Duodenal mucosa (tissue), 2 donors: ENCODE measurements at regions not wholly inside any gene's neighbourhood (a gene's known extent, or its start where the extent isn't known, plus 50 kb on each side); places are given as distances from the start of the nearest gene placed in this dataset.

Experiments used
- H3K27ac ChIP-seq: one replicate; pipeline ENCODE4 v1.7.0; 2013; ENCODE audit warnings: low read depth, low read length
- H3K27me3 ChIP-seq, 2 donors: one replicate each; pipeline ENCODE4 v1.7.0; 2013; ENCODE audit warnings: low read length in 2 of 2, control low read depth in 1 of 2; ENCODE audit not compliant: insufficient read depth in 2 of 2, control insufficient read depth in 1 of 2
- H3K36me3 ChIP-seq, 2 donors: one replicate each; pipeline ENCODE4 v1.7.0; 2013; ENCODE audit warnings: low read length in 2 of 2, control low read depth in 1 of 2; ENCODE audit not compliant: insufficient read depth in 2 of 2, control insufficient read depth in 1 of 2
- H3K4me1 ChIP-seq, 2 donors: one replicate each; pipeline ENCODE4 v1.7.0; 2013; ENCODE audit warnings: low read length in 2 of 2, control low read depth in 1 of 2; ENCODE audit not compliant: insufficient read depth in 2 of 2, control insufficient read depth in 1 of 2
- H3K4me3 ChIP-seq, 2 donors: one replicate each; pipeline ENCODE4 v1.7.0; 2013; ENCODE audit warnings: low read length in 2 of 2, low read depth in 1 of 2
- H3K9ac ChIP-seq, 2 donors: one replicate each; pipeline ENCODE4 v1.7.0; 2013; ENCODE audit warnings: low read length in 2 of 2, low read depth in 1 of 2
- H3K9me3 ChIP-seq, 2 donors: one replicate each; pipeline ENCODE4 v1.7.0; 2013; ENCODE audit warnings: low read length in 2 of 2, control low read depth in 1 of 2; ENCODE audit not compliant: control insufficient read depth in 1 of 2

DNA sequence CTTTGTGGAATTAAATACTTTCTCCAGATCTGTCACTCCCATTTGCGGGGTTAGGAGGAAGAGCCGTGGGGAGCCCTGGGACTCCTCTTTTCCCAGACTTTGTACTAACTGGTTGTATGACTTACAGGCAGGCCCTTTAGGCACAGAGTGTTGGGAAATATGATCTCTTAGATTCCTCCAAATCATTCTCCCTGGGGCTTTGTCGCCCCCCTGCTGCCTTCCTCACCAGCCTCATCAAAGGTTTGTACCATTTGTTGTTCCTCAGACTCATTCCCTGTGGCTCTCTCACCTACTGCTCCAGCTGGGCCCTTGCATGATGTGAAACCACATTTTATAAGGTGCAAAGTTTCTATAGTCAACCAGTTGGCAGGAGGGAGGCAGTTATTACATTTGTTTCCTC, 56.4 kb downstream of the CRYGS start:
- Histone ChIP-seq H3K4me3 (no peak overlapping the region), H3K36me3 (no peaks in the 10 kb centered on the region), H3K9ac (no peak overlapping the region), H3K27ac (no peak overlapping the region), H3K4me1 (peaks cover 0 to 7% of the 10 kb centered on the region in 2 donors), H3K27me3 (no peaks in the 10 kb centered on the region), H3K9me3 (no peaks in the 10 kb centered on the region)

DNA sequence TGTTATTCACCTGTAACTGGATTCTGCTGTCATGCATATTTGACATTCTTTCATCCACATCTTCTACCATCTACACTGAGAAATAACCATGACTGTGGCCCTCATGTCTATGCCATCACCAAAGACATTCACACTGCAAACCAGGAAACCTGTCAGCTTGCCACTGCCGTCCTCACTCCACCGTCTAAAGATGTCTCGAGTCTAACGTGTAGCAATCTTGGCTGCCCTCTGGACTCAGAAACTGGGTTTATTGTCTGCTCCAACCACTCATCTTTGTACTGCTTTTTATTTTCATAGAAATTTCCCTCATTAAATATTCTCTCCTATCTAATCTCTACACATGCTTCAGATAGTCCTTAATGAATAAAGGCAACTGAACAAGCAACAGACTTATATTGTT, 57.1 kb downstream of the CRYGS start:
- Histone ChIP-seq H3K4me1 (peaks cover 0 to 7% of the 10 kb centered on the region in 2 donors), H3K9ac (no peak overlapping the region), H3K9me3 (no peaks in the 10 kb centered on the region), H3K27me3 (no peaks in the 10 kb centered on the region), H3K27ac (no peak overlapping the region), H3K36me3 (no peaks in the 10 kb centered on the region), H3K4me3 (no peak overlapping the region)

DNA sequence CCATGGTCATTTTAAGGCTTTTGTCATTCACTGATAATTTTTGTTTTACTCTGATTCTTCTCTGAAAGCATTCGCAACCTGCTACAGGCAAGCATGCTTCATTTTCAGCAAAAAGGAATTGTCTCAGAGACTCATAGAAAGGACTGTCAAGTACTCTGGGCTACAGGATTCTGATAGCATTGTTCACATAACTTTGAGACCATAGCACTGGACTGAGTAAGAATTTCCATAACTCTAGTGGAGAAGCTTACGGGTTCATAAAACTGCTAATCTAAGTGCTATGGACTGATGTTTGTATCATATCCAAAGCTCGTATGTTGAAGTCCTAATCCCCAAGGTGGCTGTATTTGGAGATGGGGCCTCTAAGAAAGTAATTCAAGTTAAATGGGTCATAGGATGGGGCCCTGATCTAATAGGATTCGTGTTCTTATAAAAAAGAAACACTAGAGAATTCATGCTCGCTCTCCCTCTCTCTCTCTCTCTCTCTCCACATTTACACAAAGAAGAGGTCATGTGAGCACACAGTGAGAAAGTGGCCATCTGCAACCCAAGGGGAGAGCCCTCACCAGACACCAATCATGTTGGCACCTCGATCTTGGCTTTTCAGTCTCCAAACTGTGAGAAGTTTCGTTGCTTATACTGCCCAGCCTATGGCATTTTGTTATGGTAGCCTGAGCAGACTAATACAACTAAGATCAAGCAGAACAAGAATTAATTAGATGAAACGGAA, 60.4 kb downstream of the CRYGS start:
- Histone ChIP-seq H3K9me3 (no peaks in the 10 kb centered on the region), H3K36me3 (no peaks in the 10 kb centered on the region)

DNA sequence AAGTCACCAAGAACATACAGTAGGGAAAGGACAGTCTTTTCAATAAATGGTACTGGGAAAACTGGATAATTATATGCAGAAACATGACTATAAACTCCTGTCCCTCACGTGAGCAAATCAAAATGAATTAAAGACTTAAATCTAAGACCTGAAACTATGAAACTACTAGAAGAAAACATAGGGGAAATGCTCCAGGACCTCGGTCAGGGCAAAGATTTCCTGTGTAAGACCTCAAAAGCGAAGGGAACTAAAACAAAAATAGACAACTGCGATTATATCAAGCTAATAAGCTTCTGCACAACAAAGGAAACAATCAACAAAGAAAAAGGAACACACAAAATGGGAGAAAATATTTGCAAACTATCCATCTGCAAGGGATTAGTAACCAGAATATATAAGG, 62.7 kb downstream of the CRYGS start:
- Histone ChIP-seq H3K9me3 (no peaks in the 10 kb centered on the region), H3K27me3 (no peaks in the 10 kb centered on the region), H3K27ac (no peak overlapping the region), H3K4me1 (no peaks in the 10 kb centered on the region), H3K4me3 (no peak overlapping the region), H3K9ac (no peak overlapping the region), H3K36me3 (no peaks in the 10 kb centered on the region)

More for the DNA sequence above, 60.4 kb downstream of the CRYGS start:
- H3K4me3 ChIP-seq = no peak overlapping the region
- no peak overlapping the region for H3K27ac ChIP-seq
- H3K9ac ChIP-seq = no peak overlapping the region
- no peaks in the 10 kb centered on the region for H3K27me3 ChIP-seq
- H3K4me1 ChIP-seq = peaks cover 0 to 7% of the 10 kb centered on the region in 2 donors

DNA sequence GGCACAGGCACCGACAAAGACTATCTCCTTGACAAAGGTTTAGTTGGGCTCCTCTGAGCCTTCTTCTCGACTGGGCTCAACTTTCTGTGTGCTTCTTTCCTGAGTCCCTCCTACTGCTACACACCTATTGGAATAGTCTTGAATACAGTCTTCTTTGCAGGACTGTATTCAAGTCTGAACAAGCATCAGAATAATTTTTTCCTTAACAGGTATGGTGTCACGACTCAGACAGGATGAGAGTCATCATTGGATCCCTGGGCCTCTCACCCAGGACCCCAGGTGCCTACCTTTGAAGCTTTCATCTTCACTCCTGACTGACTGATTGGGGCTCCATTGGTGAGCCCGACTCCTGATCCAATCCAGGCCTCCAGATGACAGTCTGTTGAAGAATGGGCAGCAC, 66.3 kb downstream of the CRYGS start:
- H3K9me3 ChIP-seq = no peaks in the 10 kb centered on the region
- no peaks in the 10 kb centered on the region for H3K27me3 ChIP-seq

DNA sequence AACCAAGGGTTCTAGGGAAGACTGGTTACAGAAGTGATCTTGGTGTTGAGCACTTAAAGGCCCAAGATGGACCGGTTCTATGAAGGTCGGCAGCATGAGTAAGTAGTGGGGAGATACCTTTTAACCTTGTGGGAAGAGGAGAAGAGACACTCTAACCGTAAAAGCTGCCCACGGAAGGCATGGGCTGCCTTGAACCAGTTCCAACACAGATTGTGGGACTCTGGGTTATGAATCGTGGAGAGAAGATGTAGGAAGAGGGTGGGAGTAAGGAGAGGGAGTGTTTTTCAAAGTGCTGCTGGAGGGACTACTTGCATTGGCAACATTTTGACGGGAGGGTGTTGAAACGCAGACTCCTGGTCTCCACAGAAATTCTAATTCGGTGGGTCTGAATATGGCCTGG, 67.1 kb downstream of the CRYGS start:
- no peak overlapping the region for H3K9ac ChIP-seq
- H3K4me1 ChIP-seq = no peaks in the 10 kb centered on the region
- H3K27ac ChIP-seq = no peak overlapping the region
- H3K4me3 ChIP-seq = no peak overlapping the region
- H3K36me3 ChIP-seq = no peaks in the 10 kb centered on the region
- no peaks in the 10 kb centered on the region for H3K27me3 ChIP-seq
- no peaks in the 10 kb centered on the region for H3K9me3 ChIP-seq

More for the DNA sequence above, 66.3 kb downstream of the CRYGS start:
- no peak overlapping the region for H3K27ac ChIP-seq
- H3K4me3 ChIP-seq = no peak overlapping the region
- H3K9ac ChIP-seq = no peak overlapping the region
- H3K36me3 ChIP-seq = no peaks in the 10 kb centered on the region
- no peaks in the 10 kb centered on the region for H3K4me1 ChIP-seq

DNA sequence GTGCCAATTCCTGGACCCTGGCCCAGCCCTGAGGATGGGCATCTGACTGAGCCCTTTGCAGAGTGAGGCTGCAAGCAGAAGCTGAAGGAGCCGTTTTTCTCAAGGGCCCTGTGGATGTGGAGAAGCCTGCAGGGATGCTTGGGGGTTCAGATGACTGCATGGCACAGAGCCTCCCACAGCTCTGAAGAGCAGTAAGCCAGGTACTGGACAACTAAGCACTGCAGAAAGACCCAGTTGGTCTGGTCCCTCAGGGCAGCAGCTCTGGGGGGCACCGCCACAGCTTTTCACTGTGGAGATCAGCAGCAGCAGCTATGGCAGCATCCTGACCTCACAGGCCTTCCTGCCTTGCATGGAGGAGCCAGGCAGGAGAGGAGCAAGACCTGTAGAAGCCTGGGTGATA, 67.6 kb downstream of the CRYGS start:
- Histone ChIP-seq H3K4me3 (no peak overlapping the region), H3K9ac (no peak overlapping the region), H3K4me1 (no peaks in the 10 kb centered on the region), H3K27me3 (no peaks in the 10 kb centered on the region), H3K36me3 (no peaks in the 10 kb centered on the region), H3K27ac (no peak overlapping the region), H3K9me3 (no peaks in the 10 kb centered on the region)

DNA sequence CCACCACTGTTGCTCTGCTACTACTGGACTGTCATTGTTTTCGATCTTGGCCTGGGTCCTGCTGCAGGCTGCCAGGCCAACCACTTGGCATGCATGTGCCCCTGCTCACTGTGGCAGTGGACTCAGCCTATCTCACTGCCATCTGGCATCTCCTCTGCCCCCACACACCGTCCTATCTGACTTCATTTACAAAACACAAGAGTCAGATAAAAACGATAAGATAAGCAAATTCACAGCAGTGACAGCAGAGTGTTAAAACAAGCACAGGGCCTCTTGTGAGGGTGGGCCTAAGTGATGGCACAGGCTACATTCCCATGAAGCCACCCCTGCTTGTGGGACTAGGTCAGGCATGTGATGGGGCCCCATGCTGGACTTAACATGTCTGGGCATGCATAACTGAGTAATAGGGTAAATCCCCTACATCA, 68.1 kb downstream of the CRYGS start:
- H3K4me1 ChIP-seq = no peaks in the 10 kb centered on the region
- no peak overlapping the region for H3K9ac ChIP-seq
- H3K27me3 ChIP-seq = no peaks in the 10 kb centered on the region
- H3K36me3 ChIP-seq = no peaks in the 10 kb centered on the region
- no peak overlapping the region for H3K4me3 ChIP-seq
- no peaks in the 10 kb centered on the region for H3K9me3 ChIP-seq
- no peak overlapping the region for H3K27ac ChIP-seq

DNA sequence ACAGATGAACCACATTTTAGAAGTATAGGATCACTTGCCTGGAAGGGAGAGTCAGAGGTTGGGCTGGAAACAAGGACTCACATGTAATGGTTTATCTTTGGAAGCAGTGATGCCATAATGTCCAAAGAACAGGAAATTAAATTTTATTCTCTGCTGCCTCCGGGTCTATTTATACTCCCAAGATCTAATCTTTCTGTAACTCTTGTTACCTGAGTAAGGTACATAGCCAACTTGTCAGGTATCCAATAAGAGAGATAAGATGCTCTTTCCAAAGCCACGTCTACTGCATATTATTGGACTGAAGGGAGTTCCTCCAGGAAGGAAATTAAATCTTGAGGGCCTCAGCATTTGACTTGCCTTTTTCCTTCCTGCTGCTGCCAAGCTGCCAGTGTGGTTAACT, 71.0 kb downstream of the CRYGS start:
- Histone ChIP-seq H3K27ac (no peak overlapping the region), H3K4me1 (no peaks in the 10 kb centered on the region), H3K36me3 (no peaks in the 10 kb centered on the region), H3K27me3 (no peaks in the 10 kb centered on the region), H3K9ac (no peak overlapping the region), H3K9me3 (no peaks in the 10 kb centered on the region), H3K4me3 (no peak overlapping the region)

DNA sequence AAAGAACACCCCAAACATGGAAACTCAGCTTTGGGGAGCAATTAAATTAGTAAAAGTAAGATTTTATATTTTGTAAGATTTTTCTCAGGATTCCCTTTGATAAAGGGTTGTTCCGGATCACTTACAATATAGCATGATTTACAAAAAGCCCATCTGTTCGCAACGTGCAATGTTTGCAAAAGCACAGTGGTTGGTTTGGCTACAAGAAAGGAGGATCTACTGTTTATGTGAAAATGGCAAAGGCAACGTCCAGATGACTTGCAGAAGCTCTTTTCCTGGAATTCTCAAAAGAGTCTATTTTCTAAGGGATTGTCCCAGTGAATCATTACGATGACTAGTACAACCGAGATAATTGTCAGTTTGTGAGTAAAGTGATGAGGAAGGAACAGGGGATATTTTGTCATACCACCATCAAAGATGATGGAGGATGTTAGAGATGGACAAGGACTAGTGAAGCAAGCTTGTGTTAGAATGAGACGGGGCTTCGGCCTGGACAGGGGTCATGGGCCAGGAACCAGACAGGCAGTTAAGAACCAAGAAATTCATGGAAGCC, 71.6 kb downstream of the CRYGS start:
- Histone ChIP-seq H3K9ac (no peak overlapping the region), H3K27me3 (no peaks in the 10 kb centered on the region), H3K36me3 (no peaks in the 10 kb centered on the region), H3K9me3 (no peaks in the 10 kb centered on the region), H3K4me1 (no peaks in the 10 kb centered on the region), H3K4me3 (no peak overlapping the region), H3K27ac (no peak overlapping the region)
